ENCODE measurements at regions not wholly inside any gene's neighbourhood (a gene's known extent, or its start where the extent isn't known, plus 50 kb on each side); places are given as distances from the start of the nearest gene placed in this dataset.

DNA sequence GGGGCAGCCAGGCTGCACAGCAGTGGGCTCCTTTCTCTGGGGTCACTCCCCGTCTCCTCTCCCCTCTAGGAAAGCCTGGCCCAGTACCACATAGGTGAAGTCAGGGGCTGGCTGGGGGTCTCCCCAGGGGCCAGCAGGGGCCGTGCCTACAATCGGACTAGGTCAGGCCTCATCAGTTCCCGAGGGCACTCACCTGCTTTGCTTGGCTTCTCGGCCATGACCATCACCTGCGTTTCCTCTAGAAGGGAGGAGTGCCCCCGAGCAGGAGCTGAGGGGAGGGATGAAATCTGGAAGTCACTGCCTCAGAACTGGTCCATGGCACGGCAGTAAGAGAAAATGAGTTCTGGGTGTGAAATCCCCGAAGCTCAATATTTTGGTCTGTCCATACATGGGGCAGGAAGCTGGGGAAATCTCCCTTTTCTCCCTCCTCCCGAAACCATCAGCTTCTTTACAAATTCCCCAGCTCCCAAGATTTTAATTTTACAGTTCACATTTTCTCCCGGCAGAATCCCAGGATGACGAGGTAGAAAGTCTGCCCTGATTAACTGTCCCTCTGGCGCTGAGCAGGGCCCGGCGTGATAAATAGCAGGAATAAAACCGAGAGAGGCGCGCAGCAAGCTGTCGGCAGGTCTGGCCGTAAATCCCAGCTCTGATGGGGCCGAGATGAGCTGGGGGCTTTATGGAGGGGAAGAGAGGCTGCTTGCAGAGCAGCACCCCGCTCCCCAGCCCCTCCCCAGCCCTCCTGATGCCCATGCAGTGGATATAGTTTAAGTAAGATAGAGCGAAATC lies 172.1 kb downstream of the RBFOX3 start:
- TF ChIP-seq, protein P1, sequence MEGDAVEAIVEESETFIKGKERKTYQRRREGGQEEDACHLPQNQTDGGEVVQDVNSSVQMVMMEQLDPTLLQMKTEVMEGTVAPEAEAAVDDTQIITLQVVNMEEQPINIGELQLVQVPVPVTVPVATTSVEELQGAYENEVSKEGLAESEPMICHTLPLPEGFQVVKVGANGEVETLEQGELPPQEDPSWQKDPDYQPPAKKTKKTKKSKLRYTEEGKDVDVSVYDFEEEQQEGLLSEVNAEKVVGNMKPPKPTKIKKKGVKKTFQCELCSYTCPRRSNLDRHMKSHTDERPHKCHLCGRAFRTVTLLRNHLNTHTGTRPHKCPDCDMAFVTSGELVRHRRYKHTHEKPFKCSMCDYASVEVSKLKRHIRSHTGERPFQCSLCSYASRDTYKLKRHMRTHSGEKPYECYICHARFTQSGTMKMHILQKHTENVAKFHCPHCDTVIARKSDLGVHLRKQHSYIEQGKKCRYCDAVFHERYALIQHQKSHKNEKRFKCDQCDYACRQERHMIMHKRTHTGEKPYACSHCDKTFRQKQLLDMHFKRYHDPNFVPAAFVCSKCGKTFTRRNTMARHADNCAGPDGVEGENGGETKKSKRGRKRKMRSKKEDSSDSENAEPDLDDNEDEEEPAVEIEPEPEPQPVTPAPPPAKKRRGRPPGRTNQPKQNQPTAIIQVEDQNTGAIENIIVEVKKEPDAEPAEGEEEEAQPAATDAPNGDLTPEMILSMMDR (IDR thresholded peaks at IDR 0.05; ENCODE audit: insufficient read depth, low read depth, low read length): no peak
- ChIA-PET CTCF (interaction anchor here (1.0 kb wide), 1 partner anchor 36 kb away, joined by 3 read pairs; no protein-coding TSS in a partner anchor), POLR2A (no interaction called here)
- H3K36me3 ChIP-seq (ENCODE audit: control insufficient read depth, insufficient read depth, low read length): no peaks in the 10 kb centered on the region
- no peaks in the 10 kb centered on the region for H3K27me3 ChIP-seq (ENCODE audit: control insufficient read depth, insufficient read depth, low read length)
- H3K4me3 ChIP-seq (ENCODE audit: low read depth, low read length): no peak overlapping the region
- no peak for DNase-seq (ENCODE audit: low read depth)

DNA sequence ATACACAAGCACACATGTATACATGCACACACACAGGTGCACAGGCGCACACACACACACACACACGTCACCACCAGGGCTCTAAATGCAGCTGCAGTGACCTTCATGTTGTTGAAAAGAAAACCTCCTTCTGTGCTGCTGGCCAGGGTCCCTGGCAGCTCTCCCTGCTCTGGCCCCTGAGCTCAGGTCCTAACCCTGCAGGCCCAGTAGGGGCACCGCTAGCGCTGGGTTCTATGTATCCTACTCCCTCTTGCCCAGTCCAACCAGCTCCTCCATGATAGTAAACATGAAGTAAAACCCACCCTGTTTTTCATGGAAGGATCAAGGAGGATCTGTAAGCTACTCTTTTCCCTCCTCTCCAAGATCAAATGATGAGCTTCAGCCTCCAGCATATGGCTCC lies 172.8 kb downstream of the RBFOX3 start:
- ChIA-PET POLR2A (no interaction called here), CTCF (interaction anchor here (1.0 kb wide), 1 partner anchor 36 kb away, joined by 3 read pairs; no protein-coding TSS in a partner anchor)
- Histone ChIP-seq H3K36me3 (ENCODE audit: control insufficient read depth, insufficient read depth, low read length) (no peaks in the 10 kb centered on the region), H3K4me3 (ENCODE audit: low read depth, low read length) (no peak overlapping the region), H3K27me3 (ENCODE audit: control insufficient read depth, insufficient read depth, low read length) (no peaks in the 10 kb centered on the region)
- TF ChIP-seq, protein P1 (IDR thresholded peaks at IDR 0.05; ENCODE audit: insufficient read depth, low read depth, low read length): no peak
- DNase-seq (ENCODE audit: low read depth): no peak

DNA sequence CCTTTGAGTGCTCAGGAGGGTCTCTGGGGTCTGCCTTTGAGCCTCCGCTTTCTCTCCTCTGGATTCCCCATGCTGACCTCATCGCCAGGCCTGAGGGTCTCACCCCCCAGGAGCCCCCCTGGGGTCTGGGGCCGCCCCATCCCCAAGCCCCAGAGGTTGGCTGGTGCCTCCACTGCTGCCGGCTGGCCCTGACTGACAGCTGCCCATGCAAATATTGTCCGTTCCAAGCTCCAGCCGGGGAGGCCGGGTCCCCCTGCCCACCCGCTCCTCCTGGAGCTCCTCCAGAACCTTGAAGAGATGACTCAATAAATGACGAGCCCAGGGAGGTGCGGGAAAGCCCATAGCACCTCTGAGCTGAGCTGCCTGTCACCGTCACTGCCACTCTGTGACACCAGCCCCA lies 173.8 kb downstream of the RBFOX3 start:
- no peak for DNase-seq (ENCODE audit: low read depth)
- CTCF ChIA-PET: no interaction called here
- no peak overlapping the region for H3K4me3 ChIP-seq (ENCODE audit: low read depth, low read length)
- no peaks in the 10 kb centered on the region for H3K36me3 ChIP-seq (ENCODE audit: control insufficient read depth, insufficient read depth, low read length)
- POLR2A ChIA-PET: no interaction called here
- no peaks in the 10 kb centered on the region for H3K27me3 ChIP-seq (ENCODE audit: control insufficient read depth, insufficient read depth, low read length)
- TF ChIP-seq, protein P1 (IDR thresholded peaks at IDR 0.05; ENCODE audit: insufficient read depth, low read depth, low read length): no peak

DNA sequence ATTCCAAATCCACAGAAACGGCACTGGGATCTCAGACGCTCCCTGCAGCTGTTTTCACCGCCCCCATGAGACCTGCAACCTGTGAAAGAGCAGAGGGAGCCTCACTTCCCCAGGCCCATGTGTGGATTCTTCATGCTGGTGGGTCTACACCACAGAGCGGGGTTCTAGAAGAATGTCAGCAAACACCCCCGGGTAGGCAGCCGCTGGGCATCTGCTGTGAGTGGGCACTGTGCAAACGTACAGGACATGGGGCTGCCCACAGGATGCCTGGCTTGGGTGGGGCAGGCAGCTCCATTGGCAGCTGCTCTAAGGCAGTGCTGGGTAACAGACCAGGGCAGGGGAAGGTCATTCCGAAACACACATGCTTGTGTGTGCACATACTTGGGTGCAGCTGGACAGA lies 174.9 kb downstream of the RBFOX3 start:
- CTCF ChIA-PET: no interaction called here
- Histone ChIP-seq H3K36me3 (ENCODE audit: control insufficient read depth, insufficient read depth, low read length) (no peaks in the 10 kb centered on the region), H3K27me3 (ENCODE audit: control insufficient read depth, insufficient read depth, low read length) (no peaks in the 10 kb centered on the region), H3K4me3 (ENCODE audit: low read depth, low read length) (no peak overlapping the region)
- TF ChIP-seq, protein P1 (IDR thresholded peaks at IDR 0.05; ENCODE audit: insufficient read depth, low read depth, low read length): no peak
- POLR2A ChIA-PET: no interaction called here
- no peak for DNase-seq (ENCODE audit: low read depth)

DNA sequence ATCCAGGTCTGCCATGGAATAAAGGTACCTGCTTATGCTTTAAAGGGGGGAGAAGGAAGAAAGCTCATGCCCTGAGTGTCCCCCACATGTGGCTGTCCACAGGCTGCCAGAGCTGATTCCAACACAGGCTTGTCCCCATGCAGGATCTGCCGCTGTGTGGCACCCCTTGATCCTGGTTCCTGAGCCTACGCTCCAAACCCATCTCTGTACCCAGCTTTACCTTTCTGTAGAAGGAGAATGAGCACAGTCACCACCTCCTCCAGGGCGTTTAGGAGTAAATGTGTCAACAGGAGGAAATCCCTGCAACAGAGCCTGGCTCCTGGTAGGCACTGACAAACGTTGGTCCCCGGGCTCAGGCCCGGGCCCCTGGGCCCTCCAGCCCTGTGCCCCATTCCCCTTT lies 175.6 kb downstream of the RBFOX3 start:
- Histone ChIP-seq H3K27me3 (ENCODE audit: control insufficient read depth, insufficient read depth, low read length) (no peaks in the 10 kb centered on the region), H3K4me3 (ENCODE audit: low read depth, low read length) (no peak overlapping the region), H3K36me3 (ENCODE audit: control insufficient read depth, insufficient read depth, low read length) (no peaks in the 10 kb centered on the region)
- TF ChIP-seq, protein P1 (IDR thresholded peaks at IDR 0.05; ENCODE audit: insufficient read depth, low read depth, low read length): no peak
- POLR2A ChIA-PET: no interaction called here
- DNase-seq (ENCODE audit: low read depth): no peak
- CTCF ChIA-PET: no interaction called here

All from BJ (cell line).